MCF 10A (cell line): ENCODE measurements at regions not wholly inside any gene's neighbourhood (a gene's known extent, or its start where the extent isn't known, plus 50 kb on each side); places are given as distances from the start of the nearest gene placed in this dataset.

Experiments used
- BruUV-seq: library from RNA; stranded (reverse); fragments of 400-500 nt; replicated peaks from 2 replicates; lab custom pipeline; 2021; lab: Mats Ljungman, UMichigan
- CTCF ChIA-PET: fragments of 300-600 bp; sonication (Branson Sonifier 250); formaldehyde crosslinking; extraction: SDS; loops from one replicate; lab custom pipeline; 2021; ENCODE audit warnings: antibody characterized with exemption, inconsistent platforms; lab: Yijun Ruan, JAX
- POLR2A ChIA-PET: fragments of 300-600, 350-650 bp; sonication (Branson Sonifier 250); formaldehyde crosslinking; extraction: SDS; loops from one replicate; lab custom pipeline; 2020; ENCODE audit warnings: antibody characterized with exemption, inconsistent platforms; lab: Yijun Ruan, JAX
- DNase-seq: peaks from one replicate; pipeline ENCODE4 v3.0.0-alpha.2; 2018; ENCODE audit not compliant: unreplicated experiment
- H3K27ac Mint-ChIP-seq: one replicate; pipeline ENCODE4 v1.8.0; 2022; ENCODE audit warnings: mild to moderate bottlenecking, low read depth, mixed read lengths; ENCODE audit not compliant: unreplicated experiment
- H3K27me3 Mint-ChIP-seq: one replicate; pipeline ENCODE4 v1.8.0; 2022; ENCODE audit warnings: mixed read lengths; ENCODE audit not compliant: insufficient read depth, unreplicated experiment
- H3K36me3 Mint-ChIP-seq: one replicate; pipeline ENCODE4 v1.8.0; 2022; ENCODE audit warnings: mild to moderate bottlenecking, moderate library complexity, mixed read lengths; ENCODE audit not compliant: insufficient read depth, unreplicated experiment
- H3K4me1 Mint-ChIP-seq: one replicate; pipeline ENCODE4 v1.8.0; 2022; ENCODE audit warnings: mixed read lengths; ENCODE audit not compliant: insufficient read depth, unreplicated experiment
- H3K4me3 Mint-ChIP-seq: one replicate; pipeline ENCODE4 v1.8.0; 2022; ENCODE audit warnings: mild to moderate bottlenecking, moderate library complexity, mixed read lengths; ENCODE audit not compliant: unreplicated experiment
- H3K9me3 Mint-ChIP-seq: one replicate; pipeline ENCODE4 v1.8.0; 2022; ENCODE audit warnings: mixed read lengths; ENCODE audit not compliant: unreplicated experiment
- intact Hi-C: fragments of 100-400 bp; cut with micrococcal nuclease; formaldehyde crosslinking; loops from 2 replicates; pipeline ENCODE4 v1.14.1; 2022
- TF ChIP-seq, protein P1 (sequence below): fragments of 200-600 bp; IDR thresholded peaks from one replicate; pipeline ENCODE4 v1.8.0; 2022; ENCODE audit warnings: antibody characterized with exemption, mild to moderate bottlenecking; ENCODE audit not compliant: unreplicated experiment

DNA sequence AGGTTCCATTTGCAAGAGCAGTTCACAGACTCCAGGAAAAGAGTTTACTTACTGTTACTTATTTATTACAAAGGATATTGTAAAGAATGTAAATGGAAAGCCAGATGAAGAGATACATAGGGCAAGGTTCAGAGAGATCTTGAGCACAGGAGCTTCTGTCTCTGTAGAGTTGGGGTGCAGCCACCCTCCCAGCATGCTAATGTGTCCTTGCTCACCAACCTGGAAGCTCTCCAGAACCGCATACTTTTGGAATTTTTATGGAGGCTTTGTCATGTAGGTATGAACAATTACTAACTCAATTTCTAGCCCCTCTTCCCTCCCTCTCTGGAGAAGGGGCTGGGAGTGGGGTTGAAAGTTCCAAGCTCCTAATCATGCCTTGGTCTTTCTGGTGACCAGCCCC lies 857.2 kb downstream of the RPA4 start:
- no peaks in the 10 kb centered on the region for H3K36me3 Mint-ChIP-seq
- TF ChIP-seq, protein P1, sequence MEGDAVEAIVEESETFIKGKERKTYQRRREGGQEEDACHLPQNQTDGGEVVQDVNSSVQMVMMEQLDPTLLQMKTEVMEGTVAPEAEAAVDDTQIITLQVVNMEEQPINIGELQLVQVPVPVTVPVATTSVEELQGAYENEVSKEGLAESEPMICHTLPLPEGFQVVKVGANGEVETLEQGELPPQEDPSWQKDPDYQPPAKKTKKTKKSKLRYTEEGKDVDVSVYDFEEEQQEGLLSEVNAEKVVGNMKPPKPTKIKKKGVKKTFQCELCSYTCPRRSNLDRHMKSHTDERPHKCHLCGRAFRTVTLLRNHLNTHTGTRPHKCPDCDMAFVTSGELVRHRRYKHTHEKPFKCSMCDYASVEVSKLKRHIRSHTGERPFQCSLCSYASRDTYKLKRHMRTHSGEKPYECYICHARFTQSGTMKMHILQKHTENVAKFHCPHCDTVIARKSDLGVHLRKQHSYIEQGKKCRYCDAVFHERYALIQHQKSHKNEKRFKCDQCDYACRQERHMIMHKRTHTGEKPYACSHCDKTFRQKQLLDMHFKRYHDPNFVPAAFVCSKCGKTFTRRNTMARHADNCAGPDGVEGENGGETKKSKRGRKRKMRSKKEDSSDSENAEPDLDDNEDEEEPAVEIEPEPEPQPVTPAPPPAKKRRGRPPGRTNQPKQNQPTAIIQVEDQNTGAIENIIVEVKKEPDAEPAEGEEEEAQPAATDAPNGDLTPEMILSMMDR, result no peak
- POLR2A ChIA-PET, result no interaction called here
- peak; percentile 28 for DNase-seq
- H3K27me3 Mint-ChIP-seq, result peaks cover 22% of the 10 kb centered on the region
- no peak overlapping the region for H3K4me3 Mint-ChIP-seq
- intact Hi-C loops, result no loop called here
- H3K27ac Mint-ChIP-seq, result no peak overlapping the region
- no TSS peak for BruUV-seq
- CTCF ChIA-PET, result interaction anchor here (0.5 kb wide), 1 partner anchor 443 kb away, joined by 6 read pairs; no protein-coding TSS in a partner anchor
- no peaks in the 10 kb centered on the region for H3K4me1 Mint-ChIP-seq
- no peaks in the 10 kb centered on the region for H3K9me3 Mint-ChIP-seq

DNA sequence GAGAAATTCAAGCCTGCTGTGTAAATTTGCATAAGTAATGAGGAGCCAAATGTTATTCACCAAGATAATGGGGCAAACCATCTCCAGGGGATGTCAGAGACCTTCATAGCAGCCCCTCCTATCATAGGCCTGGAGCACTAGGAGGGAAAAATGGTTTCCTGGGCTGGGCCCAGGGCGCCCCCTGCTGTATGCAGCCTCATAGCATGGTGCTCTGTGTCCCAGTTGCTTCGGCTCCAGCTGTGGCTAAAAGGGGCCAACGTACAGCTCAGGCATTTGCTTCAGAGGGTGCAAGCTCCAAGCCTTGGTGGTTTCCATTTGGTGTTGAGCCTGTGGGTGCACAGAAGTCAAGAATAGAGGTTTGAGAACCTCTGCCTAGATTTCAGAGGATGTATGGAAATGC lies 859.3 kb downstream of the RPA4 start:
- DNase-seq, result peak; percentile 10
- POLR2A ChIA-PET, result no interaction called here
- Mint-ChIP-seq H3K9me3 (no peaks in the 10 kb centered on the region), H3K27me3 (peaks cover 31% of the 10 kb centered on the region), H3K36me3 (no peaks in the 10 kb centered on the region), H3K4me3 (no peak overlapping the region), H3K4me1 (no peaks in the 10 kb centered on the region), H3K27ac (no peak overlapping the region)
- no TSS peak for BruUV-seq
- CTCF ChIA-PET, result interaction anchor here (0.6 to 0.7 kb wide), 2 partner anchors 72 to 98 kb away, joined by 3 to 4 read pairs; no protein-coding TSS in a partner anchor
- intact Hi-C loops, result no loop called here
- TF ChIP-seq, protein P1, result no peak

DNA sequence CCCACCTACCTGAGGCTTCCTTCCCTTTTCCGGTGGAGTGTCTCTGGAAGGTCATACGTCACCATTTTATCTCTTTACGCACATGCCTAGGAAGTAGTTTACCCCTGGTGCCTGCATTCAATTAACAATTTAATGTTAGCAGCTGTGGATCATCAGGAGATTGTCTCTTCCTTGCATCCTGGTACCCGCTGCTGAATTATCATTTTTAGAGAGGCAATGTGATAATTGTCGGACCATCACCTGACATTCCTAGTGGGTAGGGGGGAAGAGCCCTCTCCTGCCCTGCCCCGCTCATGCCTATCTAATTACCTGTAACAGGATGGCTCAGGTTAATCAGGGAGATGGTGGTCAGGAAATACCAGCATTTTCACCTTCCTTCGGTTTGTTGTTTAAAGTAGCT lies 863.6 kb downstream of the RPA4 start:
- intact Hi-C loops, result no loop called here
- Mint-ChIP-seq H3K27me3 (peaks cover 55% of the 10 kb centered on the region), H3K4me3 (no peak overlapping the region), H3K27ac (no peak overlapping the region), H3K9me3 (no peaks in the 10 kb centered on the region), H3K36me3 (no peaks in the 10 kb centered on the region), H3K4me1 (no peaks in the 10 kb centered on the region)
- CTCF ChIA-PET, result interaction anchor here (0.6 to 0.7 kb wide), 2 partner anchors 85 to 141 kb away, joined by 3 read pairs; no protein-coding TSS in a partner anchor
- TF ChIP-seq, protein P1, result no peak
- no TSS peak for BruUV-seq
- POLR2A ChIA-PET, result no interaction called here
- no peak for DNase-seq

DNA sequence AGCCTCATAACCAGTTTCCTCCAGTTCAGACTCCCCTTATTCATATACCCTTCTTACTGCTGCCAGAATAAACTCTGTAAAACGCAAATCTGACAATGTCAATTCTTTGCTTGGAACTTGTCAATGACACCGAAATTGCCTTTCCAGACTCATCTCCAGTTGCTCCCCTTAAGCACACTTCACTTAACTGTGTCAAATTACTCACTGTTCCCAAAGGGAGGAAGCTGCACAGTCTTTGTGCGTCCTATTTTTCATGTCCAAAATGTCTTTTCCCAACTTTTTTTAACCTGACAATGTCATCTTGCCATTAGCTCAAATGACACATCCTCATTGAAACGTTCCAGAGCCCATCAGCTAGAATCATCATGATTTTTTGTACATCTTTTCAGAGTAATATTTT lies 867.3 kb downstream of the RPA4 start:
- TF ChIP-seq, protein P1, result no peak
- no peak for DNase-seq
- BruUV-seq, result no TSS peak
- Mint-ChIP-seq H3K27ac (no peak overlapping the region), H3K4me1 (no peaks in the 10 kb centered on the region), H3K4me3 (no peak overlapping the region), H3K36me3 (no peaks in the 10 kb centered on the region), H3K9me3 (no peaks in the 10 kb centered on the region), H3K27me3 (peaks cover 52% of the 10 kb centered on the region)
- POLR2A ChIA-PET, result interaction anchor here (1.0 kb wide), 1 partner anchor 14 kb away, joined by 3 read pairs; no protein-coding TSS in a partner anchor
- intact Hi-C loops, result no loop called here
- CTCF ChIA-PET, result no interaction called here
